ENCODE measurements at regions not wholly inside any gene's neighbourhood (a gene's known extent, or its start where the extent isn't known, plus 50 kb on each side); places are given as distances from the start of the nearest gene placed in this dataset.

GRCh38 chr18:77679869-77680268 lies 430.2 kb downstream of the GALR1 start:
- no peak for DNase-seq (ENCODE audit: insufficient read length)
- TF ChIP-seq POLR2AphosphoS5 (IDR thresholded peaks at IDR 0.05; ENCODE audit: low read depth, low read length) (no peak), POLR2A (IDR thresholded peaks at IDR 0.05; ENCODE audit: low read depth, low read length) (no peak), TAF1 (IDR thresholded peaks at IDR 0.05; ENCODE audit: borderline replicate concordance, low read depth, low read length) (no peak)
- FAIRE-seq = no peak

GRCh38 chr18:77700051-77700450 lies 450.4 kb downstream of the GALR1 start:
- FAIRE-seq (no peak), DNase-seq (ENCODE audit: insufficient read length) (no peak)
- no peak for TF ChIP-seq TAF1 (IDR thresholded peaks at IDR 0.05; ENCODE audit: borderline replicate concordance, low read depth, low read length)

GRCh38 chr18:77701977-77702376 lies 452.3 kb downstream of the GALR1 start:
- FAIRE-seq (no peak), DNase-seq (ENCODE audit: insufficient read length) (no peak)
- TF ChIP-seq TAF1 (IDR thresholded peaks at IDR 0.05; ENCODE audit: borderline replicate concordance, low read depth, low read length) (no peak), POLR2AphosphoS5 (IDR thresholded peaks at IDR 0.05; ENCODE audit: low read depth, low read length) (no peak), POLR2A (IDR thresholded peaks at IDR 0.05; ENCODE audit: low read depth, low read length) (no peak)

- TF ChIP-seq POLR2AphosphoS5 (IDR thresholded peaks at IDR 0.05; ENCODE audit: low read depth, low read length) = no peak
- TF ChIP-seq TAF1 (IDR thresholded peaks at IDR 0.05; ENCODE audit: borderline replicate concordance, low read depth, low read length) = no peak
- TF ChIP-seq POLR2A (IDR thresholded peaks at IDR 0.05; ENCODE audit: low read depth, low read length) = no peak
- DNase-seq (ENCODE audit: insufficient read length) = no peak
- FAIRE-seq = no peak
Measured at GRCh38 chr18:77702686-77703085, 453.0 kb downstream of the GALR1 start.

GRCh38 chr18:77705301-77705700 lies 455.7 kb downstream of the GALR1 start:
- TF ChIP-seq POLR2AphosphoS5 (IDR thresholded peaks at IDR 0.05; ENCODE audit: low read depth, low read length) = no peak
- TF ChIP-seq TAF1 (IDR thresholded peaks at IDR 0.05; ENCODE audit: borderline replicate concordance, low read depth, low read length) = no peak
- no peak for TF ChIP-seq POLR2A (IDR thresholded peaks at IDR 0.05; ENCODE audit: low read depth, low read length)
- FAIRE-seq = no peak
- no peak for DNase-seq (ENCODE audit: insufficient read length)

- no peak for TF ChIP-seq TAF1 (IDR thresholded peaks at IDR 0.05; ENCODE audit: borderline replicate concordance, low read depth, low read length)
- TF ChIP-seq POLR2A (IDR thresholded peaks at IDR 0.05; ENCODE audit: low read depth, low read length) = no peak
- no peak for TF ChIP-seq POLR2AphosphoS5 (IDR thresholded peaks at IDR 0.05; ENCODE audit: low read depth, low read length)
- DNase-seq (ENCODE audit: insufficient read length) (no peak), FAIRE-seq (no peak)
Measured at GRCh38 chr18:77708826-77709506, 459.3 kb downstream of the GALR1 start.

GRCh38 chr18:77711096-77711495 lies 461.4 kb downstream of the GALR1 start:
- DNase-seq (ENCODE audit: insufficient read length) = no peak
- no peak for FAIRE-seq
- no peak for TF ChIP-seq POLR2AphosphoS5 (IDR thresholded peaks at IDR 0.05; ENCODE audit: low read depth, low read length)
- TF ChIP-seq POLR2A (IDR thresholded peaks at IDR 0.05; ENCODE audit: low read depth, low read length) = no peak
- TF ChIP-seq TAF1 (IDR thresholded peaks at IDR 0.05; ENCODE audit: borderline replicate concordance, low read depth, low read length) = no peak

GRCh38 chr18:77714716-77715115 lies 465.1 kb downstream of the GALR1 start:
- DNase-seq (ENCODE audit: insufficient read length) = no peak
- no peak for FAIRE-seq
- no peak for TF ChIP-seq TAF1 (IDR thresholded peaks at IDR 0.05; ENCODE audit: borderline replicate concordance, low read depth, low read length)
- no peak for TF ChIP-seq POLR2A (IDR thresholded peaks at IDR 0.05; ENCODE audit: low read depth, low read length)
- TF ChIP-seq POLR2AphosphoS5 (IDR thresholded peaks at IDR 0.05; ENCODE audit: low read depth, low read length) = no peak

- FAIRE-seq (no peak), DNase-seq (ENCODE audit: insufficient read length) (no peak)
- TF ChIP-seq POLR2AphosphoS5 (IDR thresholded peaks at IDR 0.05; ENCODE audit: low read depth, low read length) (no peak), TAF1 (IDR thresholded peaks at IDR 0.05; ENCODE audit: borderline replicate concordance, low read depth, low read length) (no peak), POLR2A (IDR thresholded peaks at IDR 0.05; ENCODE audit: low read depth, low read length) (no peak)
Measured at GRCh38 chr18:77716282-77716681, 466.6 kb downstream of the GALR1 start.

- DNase-seq (ENCODE audit: insufficient read length) = no peak
- FAIRE-seq = no peak
- TF ChIP-seq TAF1 (IDR thresholded peaks at IDR 0.05; ENCODE audit: borderline replicate concordance, low read depth, low read length) (no peak), POLR2AphosphoS5 (IDR thresholded peaks at IDR 0.05; ENCODE audit: low read depth, low read length) (no peak), POLR2A (IDR thresholded peaks at IDR 0.05; ENCODE audit: low read depth, low read length) (no peak)
Measured at GRCh38 chr18:77733292-77733903, 483.8 kb downstream of the GALR1 start.

- no peak for FAIRE-seq
- no peak for DNase-seq (ENCODE audit: insufficient read length)
- no peak for TF ChIP-seq TAF1 (IDR thresholded peaks at IDR 0.05; ENCODE audit: borderline replicate concordance, low read depth, low read length)
- TF ChIP-seq POLR2A (IDR thresholded peaks at IDR 0.05; ENCODE audit: low read depth, low read length) = no peak
- TF ChIP-seq POLR2AphosphoS5 (IDR thresholded peaks at IDR 0.05; ENCODE audit: low read depth, low read length) = no peak
Measured at GRCh38 chr18:77736842-77737241, 487.2 kb downstream of the GALR1 start.

GRCh38 chr18:77737405-77737804 lies 487.8 kb downstream of the GALR1 start:
- DNase-seq (ENCODE audit: insufficient read length) = no peak
- no peak for FAIRE-seq
- TF ChIP-seq POLR2A (IDR thresholded peaks at IDR 0.05; ENCODE audit: low read depth, low read length) (no peak), TAF1 (IDR thresholded peaks at IDR 0.05; ENCODE audit: borderline replicate concordance, low read depth, low read length) (no peak), POLR2AphosphoS5 (IDR thresholded peaks at IDR 0.05; ENCODE audit: low read depth, low read length) (no peak)

Measured in GM12892 (cell line).